ENCODE measurements at regions not wholly inside any gene's neighbourhood (a gene's known extent, or its start where the extent isn't known, plus 50 kb on each side); places are given as distances from the start of the nearest gene placed in this dataset.

DNA sequence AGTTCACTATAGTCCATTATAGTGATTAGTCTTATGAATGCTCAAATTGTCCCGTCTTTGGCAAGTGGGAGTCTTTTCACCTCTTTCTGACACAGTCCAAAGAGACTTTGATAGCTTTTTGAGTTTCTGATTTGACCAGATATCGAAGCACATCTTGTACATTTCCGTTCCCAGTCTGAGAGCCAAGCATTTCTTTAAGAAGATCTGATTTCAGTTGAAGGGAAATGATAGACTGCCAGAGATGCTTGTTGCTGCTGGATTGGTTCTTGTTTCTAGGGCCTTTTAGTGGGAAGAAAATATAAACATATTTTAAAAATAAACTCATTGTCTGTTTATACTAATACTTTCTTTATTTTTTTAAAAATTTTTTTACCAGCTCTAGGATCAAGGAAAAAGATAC is 54.1 kb upstream of the IER3 start:
- H3K27ac Mint-ChIP-seq = no peak overlapping the region
- no peak for DNase-seq
- Histone ChIP-seq H3K27me3 (ENCODE audit: control insufficient read depth, insufficient read depth, low read length, poor library complexity, severe bottlenecking) (no peaks in the 10 kb centered on the region), H3K27ac (ENCODE audit: low read depth, low read length) (no peak overlapping the region), H3K9ac (ENCODE audit: extremely low read depth, low read length, poor library complexity, severe bottlenecking) (no peak overlapping the region), H3K9me3 (ENCODE audit: control insufficient read depth, low read length) (no peaks in the 10 kb centered on the region), H3K4me1 (ENCODE audit: control insufficient read depth, insufficient read depth, low read length) (no peaks in the 10 kb centered on the region), H3K4me3 (ENCODE audit: low read length) (no peak overlapping the region), H3K36me3 (ENCODE audit: control insufficient read depth, insufficient read depth, low read length) (no peaks in the 10 kb centered on the region)
- no peak overlapping the region for H3K4me3 Mint-ChIP-seq
- WGBS, 2 experiments (ENCODE audit: insufficient coverage in 1 of 2, insufficient read length in 1 of 2) = 92 to 100% methylated on average over 2 to 3 of the region's 3 CpGs
- no peaks in the 10 kb centered on the region for H3K9me3 Mint-ChIP-seq
- no peaks in the 10 kb centered on the region for H3K36me3 Mint-ChIP-seq (ENCODE audit: low read depth)
- H3K27me3 Mint-ChIP-seq (ENCODE audit: insufficient read depth) = peaks cover 14% of the 10 kb centered on the region
- no peaks in the 10 kb centered on the region for H3K4me1 Mint-ChIP-seq
- TF ChIP-seq, protein P1, sequence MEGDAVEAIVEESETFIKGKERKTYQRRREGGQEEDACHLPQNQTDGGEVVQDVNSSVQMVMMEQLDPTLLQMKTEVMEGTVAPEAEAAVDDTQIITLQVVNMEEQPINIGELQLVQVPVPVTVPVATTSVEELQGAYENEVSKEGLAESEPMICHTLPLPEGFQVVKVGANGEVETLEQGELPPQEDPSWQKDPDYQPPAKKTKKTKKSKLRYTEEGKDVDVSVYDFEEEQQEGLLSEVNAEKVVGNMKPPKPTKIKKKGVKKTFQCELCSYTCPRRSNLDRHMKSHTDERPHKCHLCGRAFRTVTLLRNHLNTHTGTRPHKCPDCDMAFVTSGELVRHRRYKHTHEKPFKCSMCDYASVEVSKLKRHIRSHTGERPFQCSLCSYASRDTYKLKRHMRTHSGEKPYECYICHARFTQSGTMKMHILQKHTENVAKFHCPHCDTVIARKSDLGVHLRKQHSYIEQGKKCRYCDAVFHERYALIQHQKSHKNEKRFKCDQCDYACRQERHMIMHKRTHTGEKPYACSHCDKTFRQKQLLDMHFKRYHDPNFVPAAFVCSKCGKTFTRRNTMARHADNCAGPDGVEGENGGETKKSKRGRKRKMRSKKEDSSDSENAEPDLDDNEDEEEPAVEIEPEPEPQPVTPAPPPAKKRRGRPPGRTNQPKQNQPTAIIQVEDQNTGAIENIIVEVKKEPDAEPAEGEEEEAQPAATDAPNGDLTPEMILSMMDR (conservative IDR thresholded peaks at IDR 0.05) = no peak

DNA sequence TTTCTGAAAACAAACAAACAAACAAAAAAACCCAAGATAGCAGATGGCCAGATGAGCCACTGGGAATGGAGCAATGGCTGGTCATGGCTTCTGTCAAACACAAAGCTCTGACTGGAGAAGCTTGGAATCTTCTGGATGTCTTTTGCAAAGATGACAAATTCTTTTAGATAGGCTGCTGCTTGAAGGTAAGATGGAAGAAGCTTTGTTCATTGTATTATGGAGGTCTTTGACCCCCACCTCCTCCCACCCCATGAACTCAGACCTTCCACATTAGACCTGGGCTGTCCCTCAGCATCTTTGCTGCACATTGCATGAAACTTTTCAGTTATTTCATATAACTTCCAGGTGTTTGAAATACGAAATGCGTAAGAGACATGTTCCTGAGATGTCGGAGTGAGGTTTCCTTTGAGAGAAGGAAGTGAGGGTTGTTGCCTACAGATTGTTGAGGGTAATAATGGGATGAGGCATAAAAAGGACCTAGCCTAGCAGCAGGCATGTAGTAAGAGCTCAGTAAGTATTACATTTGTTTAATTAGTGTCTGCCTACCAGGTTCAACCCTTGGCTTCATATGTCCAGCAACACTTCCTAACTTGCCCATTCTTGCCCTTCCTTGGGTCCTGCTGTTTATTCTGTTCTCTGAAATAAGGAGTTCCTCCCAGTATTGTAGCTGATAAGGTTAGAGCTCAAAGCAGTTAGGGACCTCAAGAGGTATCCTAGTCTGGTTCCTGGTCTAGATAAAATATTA is 51.4 kb upstream of the IER3 start:
- no peaks in the 10 kb centered on the region for H3K36me3 Mint-ChIP-seq (ENCODE audit: low read depth)
- Histone ChIP-seq H3K9me3 (ENCODE audit: control insufficient read depth, low read length) (no peaks in the 10 kb centered on the region), H3K27me3 (ENCODE audit: control insufficient read depth, insufficient read depth, low read length, poor library complexity, severe bottlenecking) (no peaks in the 10 kb centered on the region), H3K36me3 (ENCODE audit: control insufficient read depth, insufficient read depth, low read length) (no peaks in the 10 kb centered on the region), H3K4me1 (ENCODE audit: control insufficient read depth, insufficient read depth, low read length) (no peaks in the 10 kb centered on the region), H3K9ac (ENCODE audit: extremely low read depth, low read length, poor library complexity, severe bottlenecking) (no peak overlapping the region), H3K4me3 (ENCODE audit: low read length) (no peak overlapping the region), H3K27ac (ENCODE audit: low read depth, low read length) (no peak overlapping the region)
- H3K4me1 Mint-ChIP-seq = peaks cover 4% of the 10 kb centered on the region
- H3K4me3 Mint-ChIP-seq = no peak overlapping the region
- 94 to 100% methylated on average over 2 to 3 of the region's 3 CpGs for WGBS, 2 experiments (ENCODE audit: insufficient coverage in 1 of 2, insufficient read length in 1 of 2)
- H3K27me3 Mint-ChIP-seq (ENCODE audit: insufficient read depth) = peaks cover 25% of the 10 kb centered on the region
- TF ChIP-seq, protein P1 (conservative IDR thresholded peaks at IDR 0.05) = no peak
- no peak overlapping the region for H3K27ac Mint-ChIP-seq
- no peaks in the 10 kb centered on the region for H3K9me3 Mint-ChIP-seq
- no peak for DNase-seq
